T47D (cell line): ENCODE measurements at regions not wholly inside any gene's neighbourhood (a gene's known extent, or its start where the extent isn't known, plus 50 kb on each side); places are given as distances from the start of the nearest gene placed in this dataset.
"Not testable (repeated sequence)": the region's sequence is repeated elsewhere in the genome, so short reads cannot be mapped to it uniquely, and the experiment has no call there.

Source experiments
- DNase-seq, 2 experiments: peaks; one replicate each; pipeline versions ENCODE4 v3.0.0 to v3.0.0-alpha.2; 2011 to 2012; ENCODE audit warnings: low read depth in 1 of 2, low spot score in 1 of 2
- JUND ChIP-seq: IDR thresholded peaks from 2 replicates; pipeline ENCODE4 v1.6.1; 2012; ENCODE audit warnings: low read depth
- in situ Hi-C: cut with HindIII; loops from 2 replicates; pipeline ENCODE4 v1.10.0; 2016; ENCODE audit warnings: low sequenced_read_pairs, low pct_unique_long_range_greater_than_20kb

DNA sequence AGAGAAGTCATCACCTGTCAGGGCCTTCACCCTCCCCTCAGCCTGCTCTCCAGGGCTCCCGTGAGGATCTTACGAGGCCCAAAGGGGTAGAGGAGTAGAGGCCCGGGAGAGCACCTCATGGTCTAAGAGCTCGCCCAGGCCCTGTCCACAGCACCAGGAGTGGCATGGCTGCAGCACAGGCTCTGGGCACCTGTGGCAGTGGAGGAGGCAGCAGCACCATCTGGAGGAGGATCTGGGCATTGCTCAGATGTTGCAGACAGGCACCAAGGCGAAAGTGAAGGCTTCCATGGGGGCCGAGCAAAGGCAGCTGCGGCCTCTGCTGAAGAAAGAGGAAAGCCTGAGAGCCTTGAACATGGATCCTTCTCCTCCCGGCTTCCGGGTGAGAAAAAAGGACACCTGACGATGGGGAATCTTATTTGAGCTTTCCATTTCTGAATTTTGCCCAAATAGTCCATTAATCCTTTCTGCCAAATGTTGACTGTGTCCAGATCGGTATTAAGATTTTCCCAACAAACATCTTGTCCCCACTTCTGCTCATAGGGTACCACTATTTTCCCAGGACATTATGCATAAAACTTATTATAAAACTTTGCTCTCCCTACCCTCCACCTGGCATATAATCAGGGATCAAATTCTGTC lies 604.7 kb downstream of the PTPRC start:
- no peak for TF ChIP-seq JUND
- peak; percentile 23 to 91 for DNase-seq
- in situ Hi-C loops = no loop called here

DNA sequence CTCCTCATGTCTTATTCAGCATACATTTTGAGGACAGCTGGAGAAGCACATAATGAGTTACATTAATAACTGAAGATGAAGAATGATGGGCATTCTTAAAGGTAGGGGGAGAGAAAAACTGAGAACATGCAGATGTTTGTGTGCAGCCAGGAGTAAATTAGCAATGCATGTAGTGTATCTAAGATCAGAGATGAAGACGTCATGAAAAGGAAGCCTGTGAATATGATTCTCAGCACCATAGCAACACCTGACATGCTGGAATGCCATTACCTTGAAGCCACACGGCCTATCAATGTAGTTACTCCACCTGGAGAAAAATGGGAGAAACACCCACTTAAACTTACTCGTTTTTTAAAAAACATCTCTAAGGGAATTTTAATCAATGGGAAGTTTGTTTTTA lies 607.1 kb downstream of the PTPRC start:
- in situ Hi-C loops = no loop called here
- no peak for TF ChIP-seq JUND
- DNase-seq = no peak

DNA sequence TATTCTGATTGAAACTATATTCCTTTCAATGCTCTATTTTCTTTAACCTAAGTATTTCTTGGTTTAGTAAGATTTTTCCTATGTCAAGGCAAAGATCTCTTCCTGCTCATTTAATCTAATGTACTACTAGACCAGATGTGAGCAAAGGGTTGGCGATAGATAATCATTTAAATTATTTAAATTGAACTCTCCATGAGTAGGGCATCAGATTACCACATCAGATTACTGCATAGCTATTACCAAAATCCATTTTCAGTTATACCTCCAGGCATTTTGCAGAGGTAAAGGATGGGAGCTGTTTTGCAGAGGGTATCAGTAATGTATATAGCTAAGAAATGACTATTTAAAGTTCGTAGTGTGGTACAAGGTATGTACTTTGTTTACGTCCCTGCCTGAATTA lies 607.9 kb downstream of the PTPRC start:
- in situ Hi-C loops = no loop called here

DNA sequence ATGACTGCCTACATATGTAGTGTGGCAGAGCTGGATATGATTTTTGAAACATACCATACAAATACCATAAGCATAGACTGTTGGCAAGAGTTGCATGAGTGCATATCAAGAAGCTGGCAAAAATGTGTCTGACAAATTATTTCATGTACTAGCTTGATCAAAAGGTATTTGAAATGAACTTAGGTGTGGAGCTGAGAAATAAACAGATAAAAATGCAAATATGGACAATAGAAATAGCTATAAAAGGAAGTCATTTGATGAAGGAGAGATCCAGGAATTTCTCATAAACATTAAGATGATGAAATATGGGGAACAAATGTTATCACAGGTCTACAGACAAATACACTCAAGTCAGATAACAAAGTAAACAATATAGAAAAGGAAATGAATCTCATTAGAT lies 609.1 kb downstream of the PTPRC start:
- in situ Hi-C loops = no loop called here
- no peak for DNase-seq
- no peak for TF ChIP-seq JUND

More for the DNA sequence above, 607.9 kb downstream of the PTPRC start:
- no peak for TF ChIP-seq JUND
- no peak for DNase-seq

DNA sequence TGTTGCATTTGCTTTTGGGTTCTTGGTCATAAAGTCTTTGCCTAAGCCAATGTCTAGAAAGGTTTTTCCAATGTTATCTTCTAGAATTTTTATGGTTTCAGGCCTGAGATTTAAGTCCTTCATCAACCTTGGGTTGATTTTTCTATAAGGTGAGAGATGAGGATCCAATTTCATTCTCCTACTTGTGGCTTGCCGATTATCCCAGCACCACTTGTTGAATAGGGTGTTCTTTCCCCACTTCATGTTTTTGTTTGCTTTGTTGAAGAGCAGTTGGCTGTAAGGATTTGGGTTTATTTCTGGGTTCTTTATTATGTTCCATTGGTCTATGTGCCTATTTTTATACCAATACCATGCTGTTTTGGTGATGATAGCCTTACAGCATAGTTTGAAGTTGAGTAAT lies 615.2 kb downstream of the PTPRC start:
- in situ Hi-C loops, DNase-seq: not testable (repeated sequence)

DNA sequence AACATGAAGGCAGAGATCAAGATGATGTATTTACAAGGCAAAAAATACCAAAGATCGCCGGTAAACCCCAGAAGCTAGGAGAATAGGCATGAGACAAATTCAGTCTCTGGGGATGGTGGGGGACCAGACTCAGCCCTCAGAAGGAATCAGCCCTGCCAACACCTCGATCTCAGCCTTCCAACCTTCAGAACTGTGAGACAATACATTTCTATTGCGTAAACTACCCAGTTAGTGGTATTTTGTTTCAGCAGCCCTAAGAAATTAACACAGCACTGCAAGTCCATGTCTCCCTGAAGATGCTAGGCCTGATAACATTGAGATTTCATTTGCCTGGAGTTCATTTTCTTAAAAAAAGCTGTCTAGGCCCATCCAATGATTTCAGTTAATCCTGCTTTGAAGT lies 622.5 kb downstream of the PTPRC start:
- no peak for DNase-seq
- in situ Hi-C loops = no loop called here
- no peak for TF ChIP-seq JUND

DNA sequence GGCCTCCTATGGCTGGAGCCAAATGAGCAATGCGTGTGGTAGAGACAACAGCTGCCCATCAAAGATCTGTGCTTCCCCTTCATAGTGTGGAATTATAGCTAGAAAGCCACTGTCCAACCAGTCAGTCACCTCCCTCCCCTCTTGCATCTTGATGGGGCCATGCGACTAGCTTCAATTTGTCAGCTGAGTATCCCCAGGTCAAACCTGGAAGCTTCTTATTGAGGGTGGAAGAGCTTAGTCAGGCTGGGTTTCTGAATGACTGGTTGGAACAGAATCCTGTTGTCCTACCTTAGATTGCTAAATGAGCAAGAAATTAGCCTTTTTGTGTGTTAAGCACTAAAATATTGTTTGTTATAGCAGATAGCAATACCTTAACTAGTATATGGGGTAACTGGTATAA lies 625.4 kb downstream of the PTPRC start:
- DNase-seq = no peak
- in situ Hi-C loops = no loop called here
- TF ChIP-seq JUND = no peak

DNA sequence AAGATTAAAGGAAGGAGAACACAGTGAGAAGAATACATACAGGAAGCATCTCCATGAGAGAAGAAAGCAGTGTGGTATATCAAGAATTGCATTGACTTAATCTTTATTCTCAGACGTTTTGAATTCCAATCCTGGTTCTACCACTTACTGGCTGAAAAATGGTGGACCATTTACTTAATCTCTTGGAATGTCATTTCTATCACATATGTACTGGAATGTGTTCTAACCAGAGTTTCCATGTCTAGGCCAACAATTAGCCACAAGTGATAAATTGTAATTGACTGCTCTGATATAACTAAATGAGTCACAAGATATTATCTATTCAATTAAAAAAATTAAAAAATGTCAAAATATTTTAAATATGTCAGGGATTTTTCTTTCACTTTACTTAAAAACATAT lies 626.1 kb downstream of the PTPRC start:
- in situ Hi-C loops = no loop called here
- TF ChIP-seq JUND = no peak

DNA sequence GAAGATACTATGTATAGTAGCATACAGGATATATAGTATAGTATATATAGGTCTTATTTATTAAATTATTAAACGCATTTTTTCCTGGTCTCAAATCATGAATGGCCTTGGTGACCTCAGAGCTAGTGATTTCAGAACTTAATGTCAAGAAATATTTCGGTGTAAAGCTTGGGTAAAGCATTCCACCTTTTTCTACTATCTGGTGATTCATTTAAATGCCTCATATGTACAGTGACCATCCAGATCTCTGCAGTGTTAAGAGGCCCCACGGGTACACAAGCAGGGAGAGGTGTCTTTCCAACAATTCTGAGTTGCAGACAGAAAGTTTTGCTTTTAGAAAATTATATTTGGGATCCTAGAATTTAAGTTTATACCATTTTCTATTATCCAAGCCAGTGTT lies 626.5 kb downstream of the PTPRC start:
- TF ChIP-seq JUND = no peak
- in situ Hi-C loops = no loop called here
- DNase-seq = no peak

More for the DNA sequence above, 626.1 kb downstream of the PTPRC start:
- no peak for DNase-seq

DNA sequence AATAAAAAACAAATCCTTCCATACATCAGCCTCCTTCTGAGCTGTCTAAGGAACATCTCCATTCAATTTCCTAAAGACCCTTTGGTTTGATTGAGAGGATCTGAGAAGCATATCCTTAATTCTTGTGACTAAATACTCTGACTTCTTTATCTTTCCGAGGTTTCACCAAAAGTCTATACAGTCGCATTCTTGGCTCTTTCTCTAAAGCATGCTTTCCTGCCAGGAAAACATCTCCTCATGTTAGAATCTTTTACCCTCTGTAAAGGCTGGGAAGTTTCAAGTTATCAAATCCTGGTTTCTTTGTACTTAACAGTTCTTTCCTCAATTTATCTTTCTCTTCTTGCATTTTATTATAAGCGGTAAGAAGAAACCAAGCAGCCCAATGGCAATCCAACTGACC lies 630.4 kb downstream of the PTPRC start:
- in situ Hi-C loops = no loop called here
- DNase-seq = no peak
- TF ChIP-seq JUND = no peak

DNA sequence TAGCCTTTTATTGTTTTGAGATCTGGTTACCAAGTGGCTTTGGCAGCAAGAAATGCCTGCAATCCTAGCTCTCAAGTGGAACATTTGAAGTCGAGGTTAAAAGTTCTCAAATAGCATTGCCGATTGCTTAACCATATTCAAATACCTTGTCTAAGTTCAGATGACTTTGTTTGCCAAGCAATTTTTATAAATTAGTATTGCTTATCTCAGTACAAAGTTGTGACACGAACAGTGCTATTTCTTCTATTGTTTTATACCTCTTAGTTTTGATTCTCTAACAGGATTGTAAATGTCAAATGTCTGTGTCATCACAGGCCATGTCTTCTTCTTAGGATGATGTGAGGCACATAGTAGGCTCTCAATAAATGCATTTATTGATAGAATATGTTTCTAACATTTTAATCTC lies 633.3 kb downstream of the PTPRC start:
- DNase-seq = no peak
- in situ Hi-C loops = no loop called here
- no peak for TF ChIP-seq JUND

DNA sequence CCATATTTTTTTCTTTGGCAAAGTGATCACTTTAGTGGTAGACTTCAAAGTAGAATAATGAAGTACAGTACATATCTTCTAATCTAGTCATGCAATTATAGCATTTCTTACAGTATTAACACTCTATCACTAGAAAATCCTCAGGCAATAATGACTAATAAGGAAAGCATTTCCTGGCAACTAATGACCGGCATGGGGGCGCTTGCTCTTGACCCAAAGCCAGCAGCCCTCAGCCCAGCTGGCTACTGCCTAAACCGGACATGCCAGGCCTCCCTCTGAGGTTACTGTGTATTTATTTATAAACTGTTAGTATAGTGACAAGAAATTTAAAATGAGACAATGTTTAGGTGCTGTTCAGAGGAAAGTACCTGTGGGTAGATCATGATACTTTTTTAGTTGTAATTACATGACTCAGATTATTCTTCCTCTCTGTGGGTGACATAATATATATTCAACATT lies 633.8 kb downstream of the PTPRC start:
- no peak for TF ChIP-seq JUND
- in situ Hi-C loops = no loop called here
- peak; percentile 6 to 36 for DNase-seq

DNA sequence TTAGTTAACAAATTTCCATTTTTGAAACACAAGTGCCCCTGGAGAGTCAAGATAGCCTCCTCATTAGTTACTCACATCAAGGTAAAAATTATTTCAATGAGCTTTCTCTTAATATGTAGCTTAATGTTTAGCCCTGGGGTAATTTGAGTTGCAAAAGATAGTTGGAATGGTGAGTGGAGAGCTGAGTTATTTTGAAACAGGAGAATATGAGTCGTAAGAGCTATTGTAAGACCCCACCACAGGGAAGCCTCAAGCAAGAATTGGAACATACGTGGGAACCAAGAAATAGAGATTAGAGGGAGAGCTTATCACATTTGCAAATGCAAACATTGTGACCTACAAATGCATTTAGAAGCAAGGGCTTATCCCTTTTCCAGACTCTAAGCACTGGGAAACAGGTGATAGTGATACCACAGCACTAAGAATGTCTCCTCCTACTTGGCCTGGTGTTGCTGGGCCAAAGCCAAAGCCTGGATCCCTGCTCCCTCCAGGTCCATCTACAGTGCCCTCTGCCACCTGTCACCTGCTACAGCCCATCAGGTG lies 635.1 kb downstream of the PTPRC start:
- no peak for DNase-seq
- in situ Hi-C loops = no loop called here
- TF ChIP-seq JUND = no peak

DNA sequence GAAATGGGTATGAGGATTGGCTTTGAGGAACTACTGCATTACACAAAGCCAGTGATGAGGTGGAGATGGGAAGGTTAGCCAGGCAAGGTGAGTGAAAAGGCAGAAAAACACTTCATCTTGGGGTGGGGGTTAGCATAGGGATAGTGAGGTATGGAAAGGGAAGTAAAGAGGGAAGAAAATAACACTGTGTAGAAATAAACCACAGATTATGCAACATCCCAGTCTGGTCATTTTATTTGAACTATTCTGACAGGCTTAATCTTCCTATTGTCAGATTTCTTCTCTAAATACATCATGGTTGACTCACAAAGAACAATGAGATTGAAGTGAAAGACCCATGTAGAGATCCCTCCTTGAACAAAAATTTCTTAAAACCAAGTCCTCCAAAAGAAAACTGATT lies 640.2 kb downstream of the PTPRC start:
- in situ Hi-C loops = no loop called here
- no peak for TF ChIP-seq JUND
- DNase-seq = no peak
